GM12873 (cell line): ENCODE measurements at regions not wholly inside any gene's neighbourhood (a gene's known extent, or its start where the extent isn't known, plus 50 kb on each side); places are given as distances from the start of the nearest gene placed in this dataset.
A peak's percentile ranks its signal among the peaks of the same experiment; 100 is the strongest.

Experiments used
- CTCF ChIP-seq: IDR thresholded peaks from 2 replicates; pipeline ENCODE4 v1.5.1; 2012; ENCODE audit warnings: low read depth, mild to moderate bottlenecking, moderate library complexity, low read length, control low read depth; ENCODE audit not compliant: insufficient read depth; ENCODE audit errors: missing control alignments

DNA sequence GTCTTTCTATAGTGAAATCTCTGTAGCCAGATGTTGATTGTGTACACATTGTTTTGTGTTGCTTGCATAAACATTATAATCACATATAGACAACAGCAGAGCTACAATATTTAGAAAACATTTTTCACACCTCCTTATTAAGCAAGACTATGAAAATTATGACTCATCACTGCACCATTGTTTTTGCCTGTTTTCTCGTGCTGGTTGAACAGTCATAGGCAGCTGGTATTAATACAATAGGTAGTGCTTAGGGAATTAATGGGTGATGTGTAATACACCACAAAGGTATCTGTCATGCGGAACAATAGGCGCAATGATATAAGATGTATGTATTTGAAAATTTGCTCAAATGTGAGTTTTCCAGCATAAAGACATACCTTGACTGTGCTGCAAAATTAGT, 449.3 kb downstream of the FOXG1 start:
- TF ChIP-seq CTCF, result no peak

GRCh38 chr14:29216268-29217232, 450.0 kb downstream of the FOXG1 start:
- no peak for TF ChIP-seq CTCF

GRCh38 chr14:29217813-29218450, 451.3 kb downstream of the FOXG1 start:
- no peak for TF ChIP-seq CTCF

GRCh38 chr14:29220072-29220471, 453.5 kb downstream of the FOXG1 start:
- TF ChIP-seq CTCF, result no peak

DNA sequence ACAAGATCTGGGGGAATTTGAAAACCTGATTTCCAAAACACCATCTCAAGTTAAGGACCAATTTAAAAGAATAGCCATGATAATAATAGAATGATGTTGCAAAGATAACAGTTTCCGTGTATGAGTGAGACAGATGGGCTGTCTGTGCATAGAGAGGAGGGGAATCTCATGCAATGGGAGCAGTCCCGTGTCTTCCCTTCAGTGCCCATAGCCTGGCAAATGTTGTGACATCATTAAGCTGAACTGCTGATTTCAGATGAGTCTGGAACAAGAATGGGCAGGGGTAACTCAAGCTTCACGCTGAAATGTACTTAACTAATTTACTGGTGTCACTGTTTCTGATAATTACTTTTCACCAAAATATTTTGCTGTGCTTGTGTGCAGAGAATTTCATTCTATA, 454.0 kb downstream of the FOXG1 start:
- TF ChIP-seq CTCF, result no peak

GRCh38 chr14:29222006-29222405, 455.4 kb downstream of the FOXG1 start:
- no peak for TF ChIP-seq CTCF

DNA sequence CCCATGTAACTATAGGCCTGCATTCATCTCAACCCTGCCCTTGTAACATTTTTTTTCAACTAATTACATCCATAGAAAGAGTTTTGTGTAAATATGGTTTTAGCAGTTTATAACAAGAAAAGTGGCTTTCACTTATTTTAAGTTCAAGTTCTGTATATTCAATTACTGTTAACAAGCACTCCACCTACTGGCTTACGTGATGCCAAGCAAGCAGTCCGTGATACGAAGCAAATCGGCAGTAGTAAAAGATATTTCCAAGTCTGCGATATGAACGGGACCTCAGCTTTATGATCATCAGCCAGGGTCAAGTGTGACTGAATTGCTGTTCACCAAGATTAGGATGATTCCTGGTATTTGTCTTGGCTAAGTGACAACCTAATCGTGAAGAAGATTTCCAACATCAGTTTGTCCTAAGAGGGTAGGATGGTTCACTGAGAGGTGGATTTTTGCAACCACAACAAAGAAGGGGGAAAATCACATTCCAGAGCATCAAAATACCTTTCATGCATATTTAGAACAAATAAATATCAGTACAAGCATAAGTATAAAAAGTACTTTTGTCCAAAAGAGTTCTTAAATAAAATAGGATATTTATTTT, 456.2 kb downstream of the FOXG1 start:
- peak; percentile 25 for TF ChIP-seq CTCF
